ENCODE measurements at regions not wholly inside any gene's neighbourhood (a gene's known extent, or its start where the extent isn't known, plus 50 kb on each side); places are given as distances from the start of the nearest gene placed in this dataset.

GRCh38 chr12:76259106-76259505 is 89.1 kb downstream of the BBS10 start:
- DNase-seq (ENCODE audit: low read depth in 2 of 2): no peak

GRCh38 chr12:76256904-76257303 is 91.3 kb downstream of the BBS10 start:
- DNase-seq (ENCODE audit: low read depth in 2 of 2): no peak

DNA sequence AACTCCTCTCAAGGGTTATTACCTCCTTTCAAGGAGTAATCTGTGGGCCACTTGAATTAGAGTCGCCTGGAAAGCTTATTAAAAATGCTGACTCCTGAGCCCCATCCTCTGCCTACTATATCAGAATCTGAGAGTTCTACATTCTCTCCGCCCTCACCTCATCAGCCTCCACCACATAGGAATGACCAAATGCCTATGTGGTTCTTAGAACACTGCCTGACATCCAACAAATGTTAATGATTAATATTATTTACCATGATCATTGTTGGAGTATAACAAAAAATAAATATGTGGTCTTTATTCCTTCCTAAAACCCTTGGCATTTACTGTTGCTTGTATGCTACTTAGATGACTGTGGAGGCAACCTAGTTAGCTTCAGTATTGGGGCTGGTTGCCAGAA is 91.9 kb downstream of the BBS10 start:
- no peak for DNase-seq (ENCODE audit: low read depth in 2 of 2)

GRCh38 chr12:76255692-76256091 is 92.5 kb downstream of the BBS10 start:
- DNase-seq (ENCODE audit: low read depth in 2 of 2): no peak

GRCh38 chr12:76255281-76255680 is 92.9 kb downstream of the BBS10 start:
- DNase-seq (ENCODE audit: low read depth in 2 of 2): no peak

GRCh38 chr12:76252031-76252430 is 96.2 kb downstream of the BBS10 start:
- DNase-seq (ENCODE audit: low read depth in 2 of 2): no peak

GRCh38 chr12:76250256-76250655 is 98.0 kb downstream of the BBS10 start:
- no peak for DNase-seq (ENCODE audit: low read depth in 2 of 2)

DNA sequence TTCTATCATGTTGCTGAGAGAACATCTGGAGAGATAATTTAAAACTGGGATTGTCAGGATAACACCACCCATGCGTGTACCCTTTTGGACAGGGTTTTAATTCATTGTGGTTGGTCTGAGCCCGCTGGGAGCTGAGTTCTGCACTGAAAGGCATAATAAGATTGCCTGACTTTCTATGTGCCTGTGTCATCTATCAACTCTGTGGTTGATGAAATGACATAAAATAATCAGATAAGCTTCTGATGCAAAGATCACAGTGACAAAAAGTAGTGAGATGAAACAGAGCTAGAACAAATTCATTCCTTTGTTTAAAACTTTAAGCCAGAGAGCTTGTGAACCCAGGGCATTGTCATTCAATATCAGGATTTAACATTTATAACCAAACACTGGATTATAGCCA is 98.7 kb downstream of the BBS10 start:
- DNase-seq (ENCODE audit: low read depth in 2 of 2): no peak

- no peak for DNase-seq (ENCODE audit: low read depth in 2 of 2)
Measured at GRCh38 chr12:76247992-76248391, 100.2 kb downstream of the BBS10 start.

GRCh38 chr12:76247026-76247646 is 101.1 kb downstream of the BBS10 start:
- DNase-seq (ENCODE audit: low read depth in 2 of 2): peak; percentile 46 to 52

DNA sequence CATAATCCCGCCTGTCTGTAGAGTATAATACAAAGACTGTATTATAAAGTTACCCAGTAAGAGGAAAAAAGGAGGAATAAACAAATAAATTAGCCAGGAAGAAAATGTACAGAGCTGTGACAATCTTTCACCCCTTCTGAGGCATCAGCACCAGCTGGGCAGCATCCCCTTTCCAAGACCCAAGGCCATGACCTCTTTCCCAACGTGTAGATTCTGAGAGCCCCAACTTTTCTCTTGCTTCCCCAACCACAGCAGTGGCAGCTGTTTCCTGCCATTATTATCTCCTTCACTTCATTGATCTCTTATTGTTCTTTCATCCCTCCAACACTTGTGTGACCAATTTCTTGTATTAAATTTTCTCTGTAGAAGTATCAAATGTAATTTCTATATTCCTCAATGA is 101.6 kb downstream of the BBS10 start:
- no peak for DNase-seq (ENCODE audit: low read depth in 2 of 2)

- DNase-seq (ENCODE audit: low read depth in 2 of 2): no peak
Measured at GRCh38 chr12:76244300-76244699, 103.9 kb downstream of the BBS10 start.

DNA sequence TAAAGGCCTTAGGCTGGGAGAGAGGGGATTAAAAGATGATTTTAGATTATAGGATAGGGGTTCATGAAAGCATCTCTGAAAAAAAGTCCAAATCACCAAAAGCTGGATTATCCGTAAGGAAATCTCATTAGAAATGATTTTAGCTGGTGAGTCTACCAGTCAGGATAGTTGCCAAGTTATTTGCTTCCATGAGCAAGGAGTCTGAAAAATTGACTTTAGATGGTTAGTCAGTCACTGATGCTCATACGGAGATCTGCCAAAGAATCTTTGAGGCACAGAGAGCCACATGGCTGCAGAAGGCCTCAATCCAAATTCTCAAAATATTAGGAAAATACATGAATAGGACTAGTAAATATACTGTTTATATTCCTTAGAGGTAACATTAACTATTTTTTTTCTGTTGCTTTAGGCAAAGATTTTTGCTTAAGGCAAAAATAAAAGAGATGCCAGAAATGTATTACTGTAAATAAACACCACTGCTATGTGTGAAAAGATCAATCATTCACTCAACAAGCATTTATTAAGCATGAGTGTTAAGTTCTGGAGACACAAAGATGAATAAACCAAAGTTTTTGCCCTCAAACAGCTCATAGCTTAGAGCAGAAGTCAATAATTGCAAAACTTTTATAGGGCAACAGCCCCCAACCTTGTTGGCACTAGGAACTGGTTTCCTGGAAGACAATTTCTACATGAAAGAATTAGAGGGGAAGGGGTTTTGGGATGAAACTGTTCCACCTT is 105.2 kb downstream of the BBS10 start:
- DNase-seq (ENCODE audit: low read depth in 2 of 2): no peak

DNA sequence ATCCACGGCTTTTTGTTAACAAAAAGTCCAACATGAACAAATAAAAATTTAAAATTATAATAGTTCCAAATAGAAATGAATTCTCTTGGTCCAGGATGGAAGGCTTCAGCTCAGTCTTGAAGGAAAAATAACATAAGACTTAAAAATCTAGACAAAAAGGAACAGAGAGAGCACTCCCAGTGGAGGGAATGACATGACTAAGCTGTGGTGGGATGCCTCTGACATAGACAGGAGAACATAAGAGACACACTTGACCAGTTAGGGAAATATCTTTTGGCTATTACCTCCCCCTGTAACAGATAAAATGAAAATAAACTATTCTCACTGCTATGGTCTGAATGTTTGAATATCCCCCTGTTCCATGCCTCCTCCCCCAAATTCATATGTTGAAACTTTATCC is 106.8 kb downstream of the BBS10 start:
- DNase-seq (ENCODE audit: low read depth in 2 of 2): no peak

DNA sequence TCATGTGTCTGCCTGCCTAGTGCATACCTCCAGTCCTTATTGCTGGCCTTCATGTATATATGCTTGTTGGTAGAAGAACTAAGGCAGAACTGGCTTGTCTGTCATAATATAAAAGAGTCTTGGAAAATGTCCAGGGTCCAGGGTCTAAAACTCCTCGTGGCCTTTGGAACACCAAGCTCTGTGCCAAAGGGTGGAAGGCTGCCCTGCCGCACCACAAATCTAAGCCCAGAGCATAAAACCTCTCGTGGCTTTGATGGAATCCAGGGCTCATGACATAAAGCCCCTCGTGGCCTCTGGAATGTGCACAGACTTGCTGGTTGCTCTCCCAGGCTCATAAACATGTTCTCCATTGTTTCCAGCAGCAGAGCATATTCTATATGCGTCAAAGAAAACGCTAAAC is 107.9 kb downstream of the BBS10 start:
- no peak for DNase-seq (ENCODE audit: low read depth in 2 of 2)

DNA sequence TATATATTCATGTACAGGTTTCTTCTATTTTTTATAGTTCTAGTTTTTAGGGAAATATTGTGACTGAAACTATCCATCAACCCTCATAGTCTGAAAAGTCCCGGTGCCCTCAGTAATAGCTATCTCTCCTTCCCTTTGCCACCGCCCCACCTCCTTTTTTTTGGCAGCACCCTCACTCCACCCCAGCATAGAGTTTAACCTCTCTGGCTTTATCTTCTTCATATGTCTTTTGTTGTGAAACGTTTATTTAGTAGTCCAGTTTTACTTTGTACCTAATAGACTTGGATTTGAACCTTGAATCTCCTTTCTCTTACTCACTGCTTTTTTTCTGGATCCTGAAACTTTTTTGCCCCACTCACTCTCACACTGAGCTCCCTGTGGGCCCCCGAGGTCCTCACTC is 109.5 kb downstream of the BBS10 start:
- no peak for DNase-seq (ENCODE audit: low read depth in 2 of 2)

GRCh38 chr12:76237086-76237701 is 111.0 kb downstream of the BBS10 start:
- no peak for DNase-seq (ENCODE audit: low read depth in 2 of 2)

- no peak for DNase-seq (ENCODE audit: low read depth in 2 of 2)
Measured at GRCh38 chr12:76236640-76237039, 111.6 kb downstream of the BBS10 start.

DNA sequence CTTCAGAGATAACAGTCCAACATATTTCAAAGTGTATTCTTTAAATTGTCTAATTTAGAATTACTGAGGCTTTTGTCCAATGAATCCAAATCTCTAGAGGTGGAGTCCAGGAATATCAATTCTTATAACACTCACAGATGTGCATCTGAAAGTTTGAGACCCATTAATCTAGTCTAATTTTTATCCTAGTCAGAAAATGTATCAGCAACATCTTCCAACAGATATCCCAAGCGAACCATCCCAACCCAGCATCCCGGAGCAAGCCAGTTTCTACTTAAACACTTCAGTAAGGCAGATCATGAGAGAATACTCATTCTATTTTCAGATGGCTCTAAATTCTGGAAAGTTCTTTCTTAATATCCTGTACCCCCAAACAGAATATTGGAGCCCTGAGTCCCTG is 113.5 kb downstream of the BBS10 start:
- DNase-seq (ENCODE audit: low read depth in 2 of 2): no peak

- no peak for DNase-seq (ENCODE audit: low read depth in 2 of 2)
Measured at GRCh38 chr12:76232013-76232412, 116.2 kb downstream of the BBS10 start.

DNA sequence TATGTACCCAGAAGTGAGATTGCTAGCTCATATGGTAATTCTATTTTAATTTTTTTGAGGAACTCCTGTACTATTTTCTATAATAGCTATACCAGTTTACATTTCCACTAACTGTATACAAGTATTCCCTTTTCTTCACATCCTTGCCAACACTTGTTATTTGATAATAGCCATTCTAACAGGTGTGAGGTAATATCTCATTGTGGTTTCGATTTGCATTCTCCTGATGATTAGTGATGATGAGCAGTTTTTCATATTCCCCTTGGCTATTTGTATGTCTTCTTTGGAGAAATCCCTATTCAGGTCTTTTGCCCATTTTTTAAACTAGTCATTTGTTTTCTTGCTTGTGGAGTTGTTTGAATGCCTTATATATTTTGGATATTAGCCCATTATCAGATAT is 121.3 kb downstream of the BBS10 start:
- no peak for DNase-seq (ENCODE audit: low read depth in 2 of 2)

- no peak for DNase-seq (ENCODE audit: low read depth in 2 of 2)
Measured at GRCh38 chr12:76226397-76226796, 121.8 kb downstream of the BBS10 start.

GRCh38 chr12:76223869-76224268 is 124.3 kb downstream of the BBS10 start:
- DNase-seq (ENCODE audit: low read depth in 2 of 2): no peak
